Peyer's patch (tissue), 4 donors: ENCODE measurements at regions not wholly inside any gene's neighbourhood (a gene's known extent, or its start where the extent isn't known, plus 50 kb on each side); places are given as distances from the start of the nearest gene placed in this dataset.

Experiments used
- POLR2A ChIP-seq, 2 donors: fragments of 450-650 bp; IDR thresholded peaks; one replicate each; pipeline ENCODE4 v1.5.1; 2017; ENCODE audit warnings: antibody characterized with exemption in 2 of 2, mild to moderate bottlenecking in 2 of 2, moderate library complexity in 2 of 2
- TF ChIP-seq, protein P1 (sequence below), 6 experiments: fragments of 450-650 bp in 4 of 6; fragments of 200-600 bp in 2 of 6; sonication (generic) in 1 of 6; IDR thresholded peaks; one replicate each; pipeline ENCODE4 v1.5.1; 2017 to 2019; ENCODE audit warnings: antibody characterized with exemption in 6 of 6, mild to moderate bottlenecking in 3 of 6, moderate library complexity in 1 of 6

DNA sequence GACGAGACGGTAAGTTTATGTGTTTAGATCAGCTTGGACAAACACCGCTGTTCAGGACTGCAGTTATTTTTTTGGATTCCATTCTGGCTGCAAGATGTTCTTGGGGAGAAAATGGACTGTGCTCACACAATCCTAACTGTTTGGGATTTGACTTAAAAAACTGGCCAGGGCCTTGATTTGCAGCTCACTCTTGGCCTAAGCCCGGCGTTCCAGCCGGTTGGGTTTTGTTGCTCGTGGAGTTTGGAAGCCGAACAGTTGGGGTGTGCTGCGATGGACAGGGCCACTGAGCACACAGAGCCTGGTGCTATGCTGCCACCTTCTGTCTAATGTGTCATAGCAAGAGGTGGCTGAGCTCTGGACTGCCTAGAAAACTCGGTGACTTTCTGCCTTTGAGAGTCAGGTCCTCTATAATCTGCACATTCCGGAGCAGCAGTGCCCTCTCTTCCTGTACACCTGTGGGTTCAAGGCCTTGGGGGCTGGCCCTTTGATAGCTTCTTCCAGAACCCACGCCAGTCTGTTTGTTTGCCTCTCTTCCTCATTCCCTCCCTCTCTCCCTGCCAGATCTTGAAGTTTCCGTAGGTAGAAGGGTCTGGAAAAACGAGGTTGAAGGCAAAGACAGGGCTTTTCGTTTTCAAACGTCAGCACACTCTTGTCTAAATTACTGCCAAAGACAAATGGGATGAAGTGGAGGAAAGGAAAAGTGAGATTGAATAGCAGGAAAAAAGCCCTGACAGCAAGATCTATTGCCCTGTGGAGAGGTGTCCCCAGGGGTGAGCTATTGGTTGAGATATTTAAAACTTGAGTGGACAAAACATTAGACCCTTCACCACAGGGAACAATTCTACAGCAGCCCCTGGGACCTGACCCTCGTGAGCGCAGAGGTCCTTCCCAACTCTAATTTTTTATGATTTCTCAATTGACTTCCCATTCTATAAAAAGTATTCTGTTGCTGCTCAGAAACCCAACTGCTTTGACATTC is 167.5 kb upstream of the HABP2 start:
- no peak for TF ChIP-seq POLR2A (IDR thresholded peaks at IDR 0.05)
- TF ChIP-seq, protein P1, sequence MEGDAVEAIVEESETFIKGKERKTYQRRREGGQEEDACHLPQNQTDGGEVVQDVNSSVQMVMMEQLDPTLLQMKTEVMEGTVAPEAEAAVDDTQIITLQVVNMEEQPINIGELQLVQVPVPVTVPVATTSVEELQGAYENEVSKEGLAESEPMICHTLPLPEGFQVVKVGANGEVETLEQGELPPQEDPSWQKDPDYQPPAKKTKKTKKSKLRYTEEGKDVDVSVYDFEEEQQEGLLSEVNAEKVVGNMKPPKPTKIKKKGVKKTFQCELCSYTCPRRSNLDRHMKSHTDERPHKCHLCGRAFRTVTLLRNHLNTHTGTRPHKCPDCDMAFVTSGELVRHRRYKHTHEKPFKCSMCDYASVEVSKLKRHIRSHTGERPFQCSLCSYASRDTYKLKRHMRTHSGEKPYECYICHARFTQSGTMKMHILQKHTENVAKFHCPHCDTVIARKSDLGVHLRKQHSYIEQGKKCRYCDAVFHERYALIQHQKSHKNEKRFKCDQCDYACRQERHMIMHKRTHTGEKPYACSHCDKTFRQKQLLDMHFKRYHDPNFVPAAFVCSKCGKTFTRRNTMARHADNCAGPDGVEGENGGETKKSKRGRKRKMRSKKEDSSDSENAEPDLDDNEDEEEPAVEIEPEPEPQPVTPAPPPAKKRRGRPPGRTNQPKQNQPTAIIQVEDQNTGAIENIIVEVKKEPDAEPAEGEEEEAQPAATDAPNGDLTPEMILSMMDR (IDR thresholded peaks at IDR 0.05) = peak in 5 of 6 experiments; percentile 37 to 85 (median 81)
